Endodermal cell (in vitro differentiated cells): ENCODE measurements at regions not wholly inside any gene's neighbourhood (a gene's known extent, or its start where the extent isn't known, plus 50 kb on each side); places are given as distances from the start of the nearest gene placed in this dataset.

Experiments
- DNase-seq: peaks from one replicate; pipeline ENCODE4 v3.0.0-alpha.2; 2017
- H3K27ac ChIP-seq: 2 replicates; pipeline ENCODE4 v1.5.1; 2013; ENCODE audit warnings: mild to moderate bottlenecking, low read depth, low read length, moderate library complexity
- H3K27me3 ChIP-seq: 2 replicates; pipeline ENCODE4 v1.6.1; 2013; ENCODE audit warnings: mild to moderate bottlenecking, low read length, moderate library complexity; ENCODE audit not compliant: insufficient read depth, control insufficient read depth, poor library complexity, severe bottlenecking
- H3K36me3 ChIP-seq: 2 replicates; pipeline ENCODE4 v1.7.0; 2013; ENCODE audit warnings: mild to moderate bottlenecking, low read length, moderate library complexity; ENCODE audit not compliant: control insufficient read depth, insufficient read depth
- H3K4me1 ChIP-seq: one replicate; pipeline ENCODE4 v1.7.0; 2013; ENCODE audit warnings: low read length; ENCODE audit not compliant: control insufficient read depth, insufficient read depth
- H3K4me3 ChIP-seq: 2 replicates; pipeline ENCODE4 v1.5.1; 2013; ENCODE audit warnings: mild to moderate bottlenecking, low read length, moderate library complexity
- H3K9ac ChIP-seq: 2 replicates; pipeline ENCODE4 v1.6.1; 2013; ENCODE audit warnings: mild to moderate bottlenecking, low read length, moderate library complexity; ENCODE audit not compliant: poor library complexity, severe bottlenecking; ENCODE audit errors: extremely low read depth
- H3K9me3 ChIP-seq: 2 replicates; pipeline ENCODE4 v1.6.1; 2013; ENCODE audit warnings: mild to moderate bottlenecking, low read length, moderate library complexity; ENCODE audit not compliant: control insufficient read depth
- H3K27ac Mint-ChIP-seq: 2 replicates; pipeline ENCODE4 v1.8.0; 2020; ENCODE audit warnings: mixed read lengths
- H3K27me3 Mint-ChIP-seq: 2 replicates; pipeline ENCODE4 v1.8.0; 2021; ENCODE audit warnings: mild to moderate bottlenecking, mixed read lengths; ENCODE audit not compliant: insufficient read depth
- H3K36me3 Mint-ChIP-seq: 2 replicates; pipeline ENCODE4 v1.8.0; 2020; ENCODE audit warnings: low read depth, mixed read lengths
- H3K4me1 Mint-ChIP-seq: 2 replicates; pipeline ENCODE4 v1.8.0; 2020; ENCODE audit warnings: mixed read lengths
- H3K4me3 Mint-ChIP-seq: 2 replicates; pipeline ENCODE4 v1.8.0; 2020; ENCODE audit warnings: mild to moderate bottlenecking, moderate library complexity, mixed read lengths
- H3K9me3 Mint-ChIP-seq: 2 replicates; pipeline ENCODE4 v1.8.0; 2020; ENCODE audit warnings: mild to moderate bottlenecking, mixed read lengths
- WGBS, 2 experiments: methylation state at CpG; one replicate each; pipeline versions ENCODE4 v1.1.5 to v1.1.7; 2013; ENCODE audit warnings: missing lambda C conversion rate in 2 of 2, mixed read lengths in 1 of 2; ENCODE audit not compliant: insufficient coverage in 1 of 2, insufficient read length in 1 of 2; 5-methylcytosine and 5-hydroxymethylcytosine counted together
- TF ChIP-seq, protein P1 (sequence below): fragments of 200-600 bp; sonication (generic); conservative IDR thresholded peaks from 2 replicates; pipeline ENCODE4 v1.5.0; 2021; ENCODE audit warnings: antibody characterized with exemption, mild to moderate bottlenecking

- H3K36me3 Mint-ChIP-seq, result no peaks in the 10 kb centered on the region
- no peak for DNase-seq
- Histone ChIP-seq H3K4me1 (peaks cover 4% of the 10 kb centered on the region), H3K36me3 (no peaks in the 10 kb centered on the region), H3K9me3 (no peaks in the 10 kb centered on the region), H3K4me3 (no peak overlapping the region), H3K27me3 (peaks cover 4% of the 10 kb centered on the region), H3K9ac (no peak overlapping the region), H3K27ac (no peak overlapping the region)
- no peak overlapping the region for H3K4me3 Mint-ChIP-seq
- H3K27ac Mint-ChIP-seq, result no peak overlapping the region
- H3K4me1 Mint-ChIP-seq, result peaks cover 35% of the 10 kb centered on the region
- peaks cover 19% of the 10 kb centered on the region for H3K27me3 Mint-ChIP-seq
- TF ChIP-seq, protein P1, sequence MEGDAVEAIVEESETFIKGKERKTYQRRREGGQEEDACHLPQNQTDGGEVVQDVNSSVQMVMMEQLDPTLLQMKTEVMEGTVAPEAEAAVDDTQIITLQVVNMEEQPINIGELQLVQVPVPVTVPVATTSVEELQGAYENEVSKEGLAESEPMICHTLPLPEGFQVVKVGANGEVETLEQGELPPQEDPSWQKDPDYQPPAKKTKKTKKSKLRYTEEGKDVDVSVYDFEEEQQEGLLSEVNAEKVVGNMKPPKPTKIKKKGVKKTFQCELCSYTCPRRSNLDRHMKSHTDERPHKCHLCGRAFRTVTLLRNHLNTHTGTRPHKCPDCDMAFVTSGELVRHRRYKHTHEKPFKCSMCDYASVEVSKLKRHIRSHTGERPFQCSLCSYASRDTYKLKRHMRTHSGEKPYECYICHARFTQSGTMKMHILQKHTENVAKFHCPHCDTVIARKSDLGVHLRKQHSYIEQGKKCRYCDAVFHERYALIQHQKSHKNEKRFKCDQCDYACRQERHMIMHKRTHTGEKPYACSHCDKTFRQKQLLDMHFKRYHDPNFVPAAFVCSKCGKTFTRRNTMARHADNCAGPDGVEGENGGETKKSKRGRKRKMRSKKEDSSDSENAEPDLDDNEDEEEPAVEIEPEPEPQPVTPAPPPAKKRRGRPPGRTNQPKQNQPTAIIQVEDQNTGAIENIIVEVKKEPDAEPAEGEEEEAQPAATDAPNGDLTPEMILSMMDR, result no peak
- no peaks in the 10 kb centered on the region for H3K9me3 Mint-ChIP-seq
- WGBS, 2 experiments, result 85 to 94% methylated on average over 2 of the region's 2 CpGs
Measured at GRCh38 chr7:91374321-91374989, 110.2 kb downstream of the FZD1 start.

- no peak overlapping the region for H3K4me3 ChIP-seq
- H3K9me3 ChIP-seq, result no peaks in the 10 kb centered on the region
- H3K9ac ChIP-seq, result no peak overlapping the region
- no peaks in the 10 kb centered on the region for H3K9me3 Mint-ChIP-seq
- no peak overlapping the region for H3K27ac Mint-ChIP-seq
- peaks cover 15% of the 10 kb centered on the region for H3K27me3 Mint-ChIP-seq
- H3K36me3 ChIP-seq, result no peaks in the 10 kb centered on the region
- no peak for DNase-seq
- TF ChIP-seq, protein P1, result no peak
- H3K27ac ChIP-seq, result no peak overlapping the region
- peaks cover 4% of the 10 kb centered on the region for H3K27me3 ChIP-seq
- no peaks in the 10 kb centered on the region for H3K36me3 Mint-ChIP-seq
- H3K4me1 ChIP-seq, result peaks cover 4% of the 10 kb centered on the region
- H3K4me3 Mint-ChIP-seq, result no peak overlapping the region
- peaks cover 35% of the 10 kb centered on the region for H3K4me1 Mint-ChIP-seq
- WGBS, 2 experiments, result 87 to 90% methylated on average over 1 to 2 of the region's 2 CpGs
Measured at GRCh38 chr7:91375378-91375777, 111.1 kb downstream of the FZD1 start.

DNA sequence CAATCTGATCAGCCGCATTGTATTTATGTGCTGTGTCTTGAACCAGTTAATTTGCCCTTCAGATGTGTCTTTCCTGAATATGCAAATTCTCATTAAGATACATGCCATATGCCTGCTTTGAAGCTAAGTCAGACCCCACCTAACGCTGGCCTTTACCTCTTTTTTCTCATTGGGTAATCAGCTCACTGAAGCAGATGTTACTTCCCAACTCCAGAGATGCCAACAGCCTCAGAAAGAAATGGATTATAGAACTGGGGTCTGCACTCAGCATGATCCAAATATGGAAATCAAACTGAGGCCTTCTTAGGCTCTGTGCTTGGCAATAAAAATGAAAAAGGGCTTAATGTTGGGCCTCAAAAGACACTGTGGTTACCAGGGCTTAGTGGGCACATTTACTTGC, 113.9 kb downstream of the FZD1 start:
- H3K4me1 Mint-ChIP-seq, result peaks cover 17% of the 10 kb centered on the region
- WGBS, 2 experiments, result 89 to 95% methylated on average over 2 of the region's 2 CpGs

More for the DNA sequence above, 113.9 kb downstream of the FZD1 start:
- H3K4me3 ChIP-seq, result no peak overlapping the region
- no peak for DNase-seq
- no peaks in the 10 kb centered on the region for H3K36me3 Mint-ChIP-seq
- no peak overlapping the region for H3K4me3 Mint-ChIP-seq
- no peaks in the 10 kb centered on the region for H3K9me3 Mint-ChIP-seq
- H3K27ac ChIP-seq, result no peak overlapping the region
- TF ChIP-seq, protein P1, result no peak
- H3K4me1 ChIP-seq, result peaks cover under 1% of the 10 kb centered on the region
- H3K36me3 ChIP-seq, result no peaks in the 10 kb centered on the region
- no peaks in the 10 kb centered on the region for H3K27me3 ChIP-seq
- H3K27ac Mint-ChIP-seq, result no peak overlapping the region
- H3K9me3 ChIP-seq, result no peaks in the 10 kb centered on the region
- peaks cover 21% of the 10 kb centered on the region for H3K27me3 Mint-ChIP-seq
- no peak overlapping the region for H3K9ac ChIP-seq
